D721Med (cell line): ENCODE measurements at regions not wholly inside any gene's neighbourhood (a gene's known extent, or its start where the extent isn't known, plus 50 kb on each side); places are given as distances from the start of the nearest gene placed in this dataset.

Experiments used
- DNase-seq: peaks from one replicate; pipeline ENCODE4 v3.0.0; 2011; ENCODE audit warnings: low spot score; ENCODE audit not compliant: insufficient read length
- FAIRE-seq: peaks from 2 replicates; lab custom pipeline; 2011; peaks lifted over from hg19 to GRCh38; lab: Jason Lieb, UNC
- TF ChIP-seq, protein P1 (sequence below): IDR thresholded peaks from 2 replicates; pipeline ENCODE4 v1.5.1; 2012; ENCODE audit warnings: mild to moderate bottlenecking, control low read depth; ENCODE audit not compliant: insufficient read depth; ENCODE audit errors: missing control alignments

DNA sequence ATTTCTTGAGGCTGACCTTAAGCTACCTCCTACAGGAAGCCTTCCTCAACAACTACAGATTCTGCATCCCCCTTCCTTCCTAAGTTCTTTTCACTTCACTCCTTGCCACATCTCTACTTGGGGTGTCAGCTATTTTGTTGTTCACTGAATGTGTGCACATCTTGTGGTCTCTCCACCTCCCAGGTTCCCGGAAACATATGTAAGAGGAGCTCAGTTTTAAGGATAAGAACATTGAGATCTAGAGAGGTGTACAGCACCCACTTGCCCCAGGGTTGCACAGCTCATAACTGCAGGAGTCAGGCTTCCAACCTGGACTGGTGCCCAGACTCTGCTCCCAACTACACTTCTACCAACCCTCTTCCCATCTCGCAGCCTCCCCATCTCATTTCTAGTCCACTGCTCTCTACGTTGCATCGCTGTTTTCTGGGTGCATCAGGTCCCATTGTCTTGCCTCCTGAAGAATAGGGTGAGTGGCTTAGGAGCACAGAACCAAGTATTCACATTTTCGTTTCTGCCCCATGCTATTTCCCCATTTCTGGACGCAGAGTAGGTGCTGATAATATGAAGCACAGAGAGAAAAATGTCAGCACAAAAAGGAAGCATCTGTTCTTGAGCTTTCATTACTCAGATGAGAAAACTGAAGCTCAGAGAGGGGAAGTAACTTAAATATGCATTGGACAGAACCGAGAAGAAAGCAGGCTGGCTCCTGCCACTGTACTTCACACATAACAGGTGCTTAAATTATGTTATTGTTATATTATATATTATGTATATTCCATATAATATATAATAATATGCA lies 292.0 kb upstream of the CCL2 start:
- no peak for FAIRE-seq

DNA sequence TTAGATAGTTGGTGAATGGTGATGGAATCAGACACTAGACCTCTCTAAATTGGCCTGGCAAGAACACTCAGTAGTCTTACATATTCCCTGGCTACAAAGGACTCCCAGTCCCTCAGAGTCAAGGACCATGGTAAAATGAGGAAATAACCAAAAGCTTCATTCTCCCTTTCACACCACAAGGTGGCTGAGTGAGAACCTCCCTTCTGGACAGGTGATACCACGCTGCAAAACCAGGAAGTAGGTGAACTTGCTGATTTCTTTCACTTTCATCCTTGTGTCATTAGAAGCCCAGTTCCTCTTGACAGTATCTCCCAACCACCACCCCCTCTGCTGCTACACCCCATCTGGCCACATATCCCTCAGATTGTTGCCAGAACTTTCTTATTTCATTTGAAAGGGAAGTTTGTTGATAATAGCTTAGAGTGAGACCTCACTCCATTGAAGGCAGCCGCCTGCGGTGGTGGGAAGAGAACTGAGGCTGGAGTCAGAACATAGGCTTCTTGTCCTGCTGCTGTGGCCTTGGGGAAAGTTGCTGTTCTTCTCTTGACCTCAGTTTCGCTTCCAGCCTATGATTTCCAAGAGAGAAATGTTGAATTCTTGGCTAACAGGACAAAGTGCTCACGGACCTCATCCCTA lies 290.6 kb upstream of the CCL2 start:
- TF ChIP-seq, protein P1, sequence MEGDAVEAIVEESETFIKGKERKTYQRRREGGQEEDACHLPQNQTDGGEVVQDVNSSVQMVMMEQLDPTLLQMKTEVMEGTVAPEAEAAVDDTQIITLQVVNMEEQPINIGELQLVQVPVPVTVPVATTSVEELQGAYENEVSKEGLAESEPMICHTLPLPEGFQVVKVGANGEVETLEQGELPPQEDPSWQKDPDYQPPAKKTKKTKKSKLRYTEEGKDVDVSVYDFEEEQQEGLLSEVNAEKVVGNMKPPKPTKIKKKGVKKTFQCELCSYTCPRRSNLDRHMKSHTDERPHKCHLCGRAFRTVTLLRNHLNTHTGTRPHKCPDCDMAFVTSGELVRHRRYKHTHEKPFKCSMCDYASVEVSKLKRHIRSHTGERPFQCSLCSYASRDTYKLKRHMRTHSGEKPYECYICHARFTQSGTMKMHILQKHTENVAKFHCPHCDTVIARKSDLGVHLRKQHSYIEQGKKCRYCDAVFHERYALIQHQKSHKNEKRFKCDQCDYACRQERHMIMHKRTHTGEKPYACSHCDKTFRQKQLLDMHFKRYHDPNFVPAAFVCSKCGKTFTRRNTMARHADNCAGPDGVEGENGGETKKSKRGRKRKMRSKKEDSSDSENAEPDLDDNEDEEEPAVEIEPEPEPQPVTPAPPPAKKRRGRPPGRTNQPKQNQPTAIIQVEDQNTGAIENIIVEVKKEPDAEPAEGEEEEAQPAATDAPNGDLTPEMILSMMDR: no peak
- DNase-seq: no peak
- FAIRE-seq: no peak

More for the DNA sequence above, 292.0 kb upstream of the CCL2 start:
- TF ChIP-seq, protein P1: no peak
- DNase-seq: no peak

DNA sequence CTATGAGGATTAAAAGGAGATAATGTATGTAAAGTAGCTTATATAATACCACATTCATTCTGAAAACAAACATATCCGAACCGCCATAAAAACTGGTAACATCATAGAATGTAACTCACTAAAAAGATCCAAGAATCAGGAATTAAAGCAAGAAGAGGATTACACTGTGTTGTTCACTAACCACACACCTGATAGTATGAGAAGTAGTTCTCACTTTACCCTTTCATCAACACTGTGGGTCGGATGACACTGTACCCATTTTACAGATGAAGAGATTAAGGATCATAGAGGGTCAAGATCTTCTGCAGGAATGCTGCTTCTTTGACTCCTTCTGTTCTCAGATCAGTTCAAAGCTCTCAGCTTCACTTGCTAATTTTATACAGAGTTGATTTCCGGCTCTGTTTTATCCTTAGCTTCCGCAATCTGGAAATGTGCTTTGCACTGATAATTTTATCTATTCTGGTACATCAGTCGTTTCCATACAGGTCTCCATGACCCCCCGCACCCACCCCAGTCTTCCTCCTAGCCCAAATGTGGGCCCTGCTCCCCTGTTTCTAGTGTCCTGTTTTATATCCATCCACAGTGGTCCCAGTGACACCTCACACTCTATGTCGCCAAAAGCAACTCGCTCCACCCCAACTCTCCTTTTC lies 288.6 kb upstream of the CCL2 start:
- no peak for FAIRE-seq
- TF ChIP-seq, protein P1: no peak

DNA sequence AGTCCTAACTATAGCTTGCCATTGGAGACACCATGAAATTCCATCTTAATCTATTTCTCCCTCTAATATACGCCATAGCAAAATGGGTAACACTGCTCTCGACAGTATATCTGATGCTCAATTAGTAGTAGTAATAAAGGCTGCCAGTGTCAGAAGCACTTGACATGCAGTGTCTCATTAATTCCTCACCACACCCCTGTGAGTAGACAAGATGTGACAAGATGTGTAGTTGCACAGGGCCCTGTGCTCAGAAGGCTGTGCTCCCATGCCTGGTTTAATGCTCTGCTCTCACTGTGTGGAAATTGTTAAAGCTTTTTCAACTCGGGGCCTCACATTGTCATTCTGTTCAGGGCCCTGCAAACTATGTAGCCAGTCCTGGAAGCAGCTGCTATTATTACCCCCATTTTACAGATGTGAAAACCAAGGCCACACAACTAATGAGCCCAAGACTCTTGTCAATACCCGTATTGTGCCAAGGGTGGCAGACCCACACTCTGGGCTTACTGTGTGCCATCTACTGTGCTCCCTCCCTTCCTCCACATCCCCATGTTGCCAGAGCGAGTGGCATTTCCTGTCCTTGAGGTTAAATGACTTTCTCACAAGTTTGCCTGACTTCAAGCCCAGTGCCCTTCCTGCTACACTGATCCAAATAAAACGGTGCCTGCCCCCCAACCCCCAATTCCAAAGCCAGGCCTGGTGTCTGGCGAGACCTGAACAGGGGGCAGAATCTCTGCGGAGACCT lies 287.3 kb upstream of the CCL2 start:
- TF ChIP-seq, protein P1: no peak
- FAIRE-seq (no peak), DNase-seq (no peak)

More for the DNA sequence above, 288.6 kb upstream of the CCL2 start:
- no peak for DNase-seq

DNA sequence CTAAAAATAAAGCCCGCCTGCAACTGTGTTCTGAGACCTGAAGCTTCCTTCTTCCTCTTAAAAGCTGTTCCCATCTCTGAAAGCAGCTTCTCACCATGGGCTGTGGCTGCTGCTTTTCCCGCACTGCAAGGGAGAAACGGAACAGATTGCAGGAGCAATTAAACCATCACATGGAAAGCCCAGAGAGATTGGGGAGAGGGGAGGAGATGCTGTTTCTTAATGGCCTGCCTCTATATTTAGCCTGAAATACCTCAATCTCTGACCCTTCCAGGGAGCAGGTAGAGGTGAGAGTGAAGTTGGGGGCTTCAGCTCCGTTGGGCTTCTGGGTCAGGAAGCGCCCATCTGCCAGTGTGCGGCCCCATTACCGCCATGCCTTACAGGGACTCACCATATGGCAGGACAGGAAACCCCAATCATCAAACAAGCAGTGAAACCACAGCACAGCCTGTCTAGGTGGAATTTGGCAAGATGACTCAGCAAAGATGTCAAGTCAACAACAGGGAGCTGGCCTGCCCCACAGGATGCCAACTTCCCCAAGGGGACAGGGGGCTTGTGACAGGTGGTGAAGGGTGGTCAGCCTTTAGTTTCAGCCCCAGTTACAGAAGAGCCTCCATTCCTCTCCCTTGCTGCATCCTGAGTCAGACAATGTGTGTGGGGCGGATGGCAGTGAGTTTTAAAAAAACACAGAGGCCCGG lies 286.6 kb upstream of the CCL2 start:
- DNase-seq (no peak), FAIRE-seq (no peak)
- TF ChIP-seq, protein P1: no peak

DNA sequence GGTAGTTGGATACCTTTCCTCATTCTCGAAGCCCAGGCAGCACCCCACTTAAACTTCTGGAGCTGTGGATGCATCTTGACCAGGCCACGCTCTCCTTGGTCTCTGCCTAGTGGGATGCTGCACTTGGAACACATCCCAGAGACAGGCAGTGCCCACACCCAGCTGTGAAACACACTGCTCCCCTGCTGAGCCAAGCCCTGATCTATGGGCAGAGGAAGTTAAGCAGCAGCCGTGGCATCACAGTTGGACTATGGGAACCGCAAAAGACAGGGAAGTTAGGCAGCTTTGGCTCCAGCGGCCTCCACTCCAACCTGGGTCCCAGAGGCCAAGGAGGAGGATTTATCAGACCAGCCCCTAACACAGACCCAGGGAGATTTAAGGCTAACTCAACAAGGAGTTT lies 284.8 kb upstream of the CCL2 start:
- TF ChIP-seq, protein P1: no peak
- DNase-seq (no peak), FAIRE-seq (no peak)
